ENCODE measurements at regions not wholly inside any gene's neighbourhood (a gene's known extent, or its start where the extent isn't known, plus 50 kb on each side); places are given as distances from the start of the nearest gene placed in this dataset.

DNA sequence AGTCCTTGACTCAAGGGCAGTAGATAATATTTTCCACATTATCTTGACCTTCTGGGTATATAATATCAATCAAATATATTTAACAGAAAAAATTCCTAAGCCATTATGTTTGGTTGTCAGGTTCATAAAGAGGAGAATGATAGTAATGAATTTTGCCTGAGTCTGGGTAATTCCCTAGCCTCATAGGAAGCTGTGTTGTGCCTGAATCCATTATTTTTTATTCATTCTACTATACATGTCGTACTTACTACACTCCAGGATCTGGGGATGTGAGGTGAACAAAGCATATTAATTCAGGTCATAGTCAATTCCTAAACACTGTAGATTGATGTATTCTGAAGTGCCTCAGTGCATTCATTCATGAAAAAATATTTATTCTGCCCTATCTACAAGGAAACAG is 204.2 kb downstream of the PTGER3 start:
- peaks cover 7 to 14% of the 10 kb centered on the region in 2 experiments for H3K4me1 Mint-ChIP-seq
- Histone ChIP-seq H2AFZ (ENCODE audit: low read length) (no peak overlapping the region), H3K79me1 (ENCODE audit: insufficient read depth, low read depth, low read length, poor library complexity, severe bottlenecking) (no peaks in the 10 kb centered on the region), H3K23ac (ENCODE audit: insufficient read length, low read depth, low read length) (no peak overlapping the region), H3K14ac (ENCODE audit: insufficient read depth, low read length) (no peak overlapping the region), H3K79me2 (ENCODE audit: insufficient read depth, low read length) (no peaks in the 10 kb centered on the region), H2BK12ac (ENCODE audit: insufficient read length, low read depth, low read length) (no peak overlapping the region), H3K56ac (ENCODE audit: insufficient read length, low read depth, low read length) (no peak overlapping the region), H3K4me1 (ENCODE audit: insufficient read depth, low read length) (peaks cover 3% of the 10 kb centered on the region; the same call in 1 of the 2 replicates), H4K20me1 (ENCODE audit: control insufficient read depth, insufficient read depth, insufficient read length) (no peaks in the 10 kb centered on the region), H2BK15ac (ENCODE audit: low read depth, low read length) (no peak overlapping the region), H3K4me2 (ENCODE audit: insufficient read depth, insufficient read length, low read length) (no peak overlapping the region), H3K4ac (ENCODE audit: low read depth, low read length) (no peak overlapping the region), H2BK5ac (ENCODE audit: insufficient read length, low read length) (no peak overlapping the region), H4K8ac (replicated peaks; ENCODE audit: insufficient read length, low read depth, low read length) (no peak overlapping the region), H2AK5ac (ENCODE audit: insufficient read length, low read length) (no peak overlapping the region), H3K9me3 (ENCODE audit: control insufficient read depth, low read depth, low read length) (no peaks in the 10 kb centered on the region), H3K23me2 (ENCODE audit: insufficient read length, low read depth, low read length, poor library complexity, severe bottlenecking) (no peaks in the 10 kb centered on the region), H4K5ac (ENCODE audit: insufficient read length, low read depth, low read length) (no peak overlapping the region), H2BK120ac (ENCODE audit: low read depth, low read length, poor library complexity, severe bottlenecking) (no peak overlapping the region), H3K9ac (ENCODE audit: extremely low read depth, insufficient read length, low read length) (no peak overlapping the region), H2BK20ac (ENCODE audit: low read depth, low read length, poor library complexity, severe bottlenecking) (no peak overlapping the region), H3K27ac (ENCODE audit: insufficient read length, low read depth, low read length) (no peak overlapping the region), H4K91ac (ENCODE audit: insufficient read length, low read depth, low read length) (no peak overlapping the region), H3K18ac (ENCODE audit: insufficient read length, low read depth, low read length) (no peak overlapping the region), H3T11ph (ENCODE audit: low read length) (no peak overlapping the region), H3K27me3 (ENCODE audit: insufficient read depth, low read length) (no peaks in the 10 kb centered on the region)
- H3K4me3 Mint-ChIP-seq = no peak overlapping the region
- DNase-seq = no peak
- H3K9me3 Mint-ChIP-seq = peaks cover 0 to 10% of the 10 kb centered on the region in 2 experiments; a peak in 3 of 5 replicates
- H3K36me3 Mint-ChIP-seq (ENCODE audit: insufficient read depth in 1 of 3, low read depth in 3 of 3) = peaks cover 0 to 2% (median 0%) of the 10 kb centered on the region in 3 experiments; a peak in 2 of 7 replicates
- WGBS (ENCODE audit: extremely low coverage, insufficient read length, low lambda C conversion rate) = no CpG with 5 or more reads among the region's 1 CpG
- TF ChIP-seq CTCF (conservative IDR thresholded peaks at IDR 0.05) = no peak
- H3K27me3 Mint-ChIP-seq (ENCODE audit: low read depth) = no peaks in the 10 kb centered on the region
- no peak overlapping the region for H3K27ac Mint-ChIP-seq

All from H9 (cell line).